Ovary (tissue), 7 donors: ENCODE measurements at regions not wholly inside any gene's neighbourhood (a gene's known extent, or its start where the extent isn't known, plus 50 kb on each side); places are given as distances from the start of the nearest gene placed in this dataset.

ENCODE experiments used
- DNase-seq, 5 donors: peaks; one replicate each; pipeline ENCODE4 v3.0.0-alpha.2; 2019 to 2020
- H3K27ac ChIP-seq, 2 donors: fragments of 200-600 bp; one replicate each; pipeline versions ENCODE4 v1.5.1 to v1.8.0; 2019 to 2022
- H3K27me3 ChIP-seq: fragments of 200-600 bp; one replicate; pipeline ENCODE4 v1.8.0; 2022
- H3K36me3 ChIP-seq: fragments of 200-600 bp; sonication (generic); one replicate; pipeline ENCODE4 v1.5.1; 2019
- H3K4me1 ChIP-seq: one replicate; pipeline ENCODE4 v1.8.1; 2013; ENCODE audit warnings: mild to moderate bottlenecking, moderate library complexity; ENCODE audit not compliant: insufficient read depth
- H3K4me3 ChIP-seq: fragments of 200-600 bp; sonication (generic); one replicate; pipeline ENCODE4 v1.5.1; 2017
- H3K9me3 ChIP-seq, 2 donors: fragments of 200-600 bp in 1 of 2; sonication (generic) in 1 of 2; one replicate each; pipeline versions ENCODE4 v1.5.1 to v1.8.1; 2013 to 2019; ENCODE audit warnings: mild to moderate bottlenecking in 1 of 2, moderate library complexity in 1 of 2
- CTCF ChIP-seq, 3 donors: fragments of 450-650 bp in 2 of 3; fragments of 200-600 bp in 1 of 3; IDR thresholded peaks; one replicate each; pipeline versions ENCODE4 v1.5.1 to v1.8.0; 2016 to 2022; ENCODE audit warnings: antibody characterized with exemption in 3 of 3, mild to moderate bottlenecking in 1 of 3
- EP300 ChIP-seq: sonication (generic); formaldehyde crosslinking; IDR thresholded peaks from one replicate; pipeline ENCODE4 v1.6.1; 2017; ENCODE audit warnings: antibody characterized with exemption
- POLR2A ChIP-seq: fragments of 450-650 bp; IDR thresholded peaks from one replicate; pipeline ENCODE4 v1.6.1; 2017; ENCODE audit warnings: antibody characterized with exemption, mild to moderate bottlenecking, moderate library complexity
- WGBS, 3 donors: extraction: QIAGEN DNeasy Blood & Tissue Kit in 1 of 3; methylation state at CpG; one replicate each; pipeline versions ENCODE4 v1.1.5 to v1.1.7; 2013 to 2017; 5-methylcytosine and 5-hydroxymethylcytosine counted together
- intact Hi-C, 4 donors: fragments of 100-400 bp; cut with DNase I; formaldehyde crosslinking; loops; one replicate each; pipeline versions ENCODE4 v1.11.0 to v1.15.1; 2022 to 2023
- donor health status: DM: no; HTN: no; CAD: no; lungs with moderate emphysema.
- donor health status: DM: no; HTN: no; CAD: no.
- donor health status: Bipolar disorder and iron deficiency.
- donor health status: DM: no; HTN: no; CAD: no.
- donor health status: DM: yes; HTN: yes; CAD: no.

- Histone ChIP-seq H3K4me1 (no peaks in the 10 kb centered on the region), H3K27ac (no peak overlapping the region), H3K4me3 (no peak overlapping the region), H3K27me3 (no peaks in the 10 kb centered on the region), H3K9me3 (no peaks in the 10 kb centered on the region), H3K36me3 (no peaks in the 10 kb centered on the region)
- no peak for DNase-seq
- no peak for TF ChIP-seq CTCF (IDR thresholded peaks at IDR 0.05)
- TF ChIP-seq POLR2A: no peak
- TF ChIP-seq EP300: no peak
- 76 to 89% (median 79%) methylated on average over 1 of the region's 1 CpG for WGBS, 3 donors
- intact Hi-C loops: no loop called here
Observed at GRCh38 chr12:58253663-58254062, 312.3 kb downstream of the ATP23 start.

GRCh38 chr12:58254463-58255100, 313.2 kb downstream of the ATP23 start:
- no peaks in the 10 kb centered on the region for H3K4me1 ChIP-seq
- H3K27me3 ChIP-seq: no peaks in the 10 kb centered on the region
- H3K4me3 ChIP-seq: no peak overlapping the region
- H3K36me3 ChIP-seq: no peaks in the 10 kb centered on the region
- intact Hi-C loops: no loop called here
- H3K9me3 ChIP-seq: no peaks in the 10 kb centered on the region
- H3K27ac ChIP-seq: no peak overlapping the region
- no peak for TF ChIP-seq EP300
- TF ChIP-seq CTCF (IDR thresholded peaks at IDR 0.05): no peak
- no peak for TF ChIP-seq POLR2A
- no peak for DNase-seq
- WGBS, 3 donors: 91 to 92% (median 92%) methylated on average over 1 of the region's 1 CpG

- H3K27ac ChIP-seq: no peak overlapping the region
- H3K4me1 ChIP-seq: no peaks in the 10 kb centered on the region
- TF ChIP-seq CTCF (IDR thresholded peaks at IDR 0.05) (no peak), POLR2A (no peak), EP300 (no peak)
- 81 to 90% (median 86%) methylated on average over 1 of the region's 1 CpG for WGBS, 3 donors
- H3K27me3 ChIP-seq: peaks cover 2% of the 10 kb centered on the region
- H3K9me3 ChIP-seq: no peaks in the 10 kb centered on the region
- H3K36me3 ChIP-seq: no peaks in the 10 kb centered on the region
- H3K4me3 ChIP-seq: no peak overlapping the region
- no peak for DNase-seq
- intact Hi-C loops: no loop called here
Observed at GRCh38 chr12:58262796-58263195, 321.4 kb downstream of the ATP23 start.

- TF ChIP-seq POLR2A: no peak
- TF ChIP-seq CTCF (IDR thresholded peaks at IDR 0.05): no peak
- TF ChIP-seq EP300: no peak
- peaks cover 2% of the 10 kb centered on the region for H3K27me3 ChIP-seq
- no peaks in the 10 kb centered on the region for H3K4me1 ChIP-seq
- no peak overlapping the region for H3K4me3 ChIP-seq
- no peaks in the 10 kb centered on the region for H3K9me3 ChIP-seq
- DNase-seq: no peak
- no peaks in the 10 kb centered on the region for H3K36me3 ChIP-seq
- no peak overlapping the region for H3K27ac ChIP-seq
- intact Hi-C loops: no loop called here
- WGBS, 3 donors: 41 to 67% (median 47%) methylated on average over 1 of the region's 1 CpG
Observed at GRCh38 chr12:58263816-58264215, 322.4 kb downstream of the ATP23 start.
